Suprapubic skin (tissue), 4 donors: ENCODE measurements at regions not wholly inside any gene's neighbourhood (a gene's known extent, or its start where the extent isn't known, plus 50 kb on each side); places are given as distances from the start of the nearest gene placed in this dataset.

Experiments used
- EP300 ChIP-seq: sonication (generic); formaldehyde crosslinking; IDR thresholded peaks from one replicate; pipeline ENCODE4 v1.6.1; 2017; ENCODE audit warnings: antibody characterized with exemption
- POLR2A ChIP-seq, 2 donors: fragments of 450-650 bp; IDR thresholded peaks; one replicate each; pipeline ENCODE4 v1.6.1; 2017; ENCODE audit warnings: antibody characterized with exemption in 2 of 2, mild to moderate bottlenecking in 2 of 2, moderate library complexity in 2 of 2
- POLR2AphosphoS5 ChIP-seq, 3 donors: sonication (generic); formaldehyde crosslinking; IDR thresholded peaks; one replicate each; pipeline ENCODE4 v1.6.1; 2017; ENCODE audit warnings: antibody characterized with exemption in 3 of 3
- TF ChIP-seq, protein P1 (sequence below), 2 donors: fragments of 200-600 bp in 1 of 2; fragments of 450-650 bp in 1 of 2; sonication (generic) in 1 of 2; IDR thresholded peaks; one replicate each; pipeline ENCODE4 v1.5.1; 2016 to 2019; ENCODE audit warnings: antibody characterized with exemption in 2 of 2, mild to moderate bottlenecking in 1 of 2, moderate library complexity in 1 of 2

GRCh38 chr1:72911656-72912055, 629.3 kb upstream of the NEGR1 start:
- TF ChIP-seq, protein P1, sequence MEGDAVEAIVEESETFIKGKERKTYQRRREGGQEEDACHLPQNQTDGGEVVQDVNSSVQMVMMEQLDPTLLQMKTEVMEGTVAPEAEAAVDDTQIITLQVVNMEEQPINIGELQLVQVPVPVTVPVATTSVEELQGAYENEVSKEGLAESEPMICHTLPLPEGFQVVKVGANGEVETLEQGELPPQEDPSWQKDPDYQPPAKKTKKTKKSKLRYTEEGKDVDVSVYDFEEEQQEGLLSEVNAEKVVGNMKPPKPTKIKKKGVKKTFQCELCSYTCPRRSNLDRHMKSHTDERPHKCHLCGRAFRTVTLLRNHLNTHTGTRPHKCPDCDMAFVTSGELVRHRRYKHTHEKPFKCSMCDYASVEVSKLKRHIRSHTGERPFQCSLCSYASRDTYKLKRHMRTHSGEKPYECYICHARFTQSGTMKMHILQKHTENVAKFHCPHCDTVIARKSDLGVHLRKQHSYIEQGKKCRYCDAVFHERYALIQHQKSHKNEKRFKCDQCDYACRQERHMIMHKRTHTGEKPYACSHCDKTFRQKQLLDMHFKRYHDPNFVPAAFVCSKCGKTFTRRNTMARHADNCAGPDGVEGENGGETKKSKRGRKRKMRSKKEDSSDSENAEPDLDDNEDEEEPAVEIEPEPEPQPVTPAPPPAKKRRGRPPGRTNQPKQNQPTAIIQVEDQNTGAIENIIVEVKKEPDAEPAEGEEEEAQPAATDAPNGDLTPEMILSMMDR (IDR thresholded peaks at IDR 0.05): no peak
- TF ChIP-seq POLR2A (IDR thresholded peaks at IDR 0.05) (no peak), POLR2AphosphoS5 (IDR thresholded peaks at IDR 0.05) (no peak), EP300 (no peak)
